Islet precursor cell (in vitro differentiated cells): ENCODE measurements at regions not wholly inside any gene's neighbourhood (a gene's known extent, or its start where the extent isn't known, plus 50 kb on each side); places are given as distances from the start of the nearest gene placed in this dataset.
"Not testable (repeated sequence)": the region's sequence is repeated elsewhere in the genome, so short reads cannot be mapped to it uniquely, and the experiment has no call there.

ENCODE experiments used
- DNase-seq: peaks from one replicate; pipeline ENCODE4 v3.0.0-alpha.2; 2018

DNA sequence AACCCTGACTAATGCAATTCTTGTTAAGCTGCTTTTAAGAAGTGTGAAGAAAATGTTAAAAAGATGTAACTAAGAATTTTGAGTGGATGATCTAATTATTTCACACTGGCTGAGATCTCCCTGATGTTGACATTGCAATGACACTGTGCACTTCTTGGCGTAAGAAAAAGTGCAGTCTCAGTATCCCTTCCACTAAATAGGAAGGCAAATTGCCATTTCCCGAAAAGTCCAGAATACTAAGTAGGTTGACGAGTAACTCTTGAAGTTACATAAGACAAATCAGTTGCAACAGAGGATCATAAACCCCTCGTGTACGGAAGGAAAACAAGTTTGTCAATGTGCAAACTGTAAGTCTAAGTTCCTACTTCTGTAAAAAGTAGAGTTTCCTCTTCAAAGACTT, 189.9 kb downstream of the LMLN start:
- not testable (repeated sequence) for DNase-seq

DNA sequence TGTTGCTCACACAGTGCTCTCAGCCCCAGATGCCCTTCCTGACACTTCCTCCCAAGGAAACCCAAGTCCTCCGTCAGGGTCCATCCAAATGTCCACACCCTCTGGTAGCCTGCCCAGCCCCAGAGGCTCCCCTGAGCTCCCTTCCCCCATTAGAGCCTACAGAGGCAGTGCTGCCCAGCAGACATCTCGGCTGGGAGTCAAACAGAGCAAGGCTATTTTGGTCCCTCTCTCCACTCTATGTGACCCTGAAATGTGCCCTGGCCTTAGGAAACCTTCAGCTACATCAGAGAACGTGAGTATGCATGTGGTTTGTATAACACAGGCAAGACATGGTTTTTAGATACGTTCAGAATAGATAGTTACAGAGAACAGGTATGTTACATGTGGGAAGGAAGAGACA, 191.8 kb downstream of the LMLN start:
- DNase-seq, result peak; percentile 19

DNA sequence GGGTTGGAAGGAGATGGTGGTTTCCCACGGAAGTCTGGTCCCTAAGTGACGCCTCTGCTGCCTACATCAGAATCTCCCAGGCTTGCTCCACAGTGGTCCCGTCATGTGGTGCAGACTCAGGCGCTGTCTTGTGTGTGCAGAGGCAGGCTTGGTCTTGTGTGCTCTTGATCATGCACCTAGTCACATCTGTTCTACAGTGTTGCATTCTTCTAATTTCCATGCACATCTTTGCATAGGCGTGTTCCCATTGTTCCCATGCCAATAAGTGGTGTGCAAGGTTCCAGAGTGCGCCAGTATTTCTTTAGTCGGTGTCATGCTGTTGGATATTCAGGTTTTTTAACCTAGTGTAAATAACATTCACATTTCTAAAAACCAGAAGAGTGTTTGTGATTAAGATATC, 195.8 kb downstream of the LMLN start:
- not testable (repeated sequence) for DNase-seq

DNA sequence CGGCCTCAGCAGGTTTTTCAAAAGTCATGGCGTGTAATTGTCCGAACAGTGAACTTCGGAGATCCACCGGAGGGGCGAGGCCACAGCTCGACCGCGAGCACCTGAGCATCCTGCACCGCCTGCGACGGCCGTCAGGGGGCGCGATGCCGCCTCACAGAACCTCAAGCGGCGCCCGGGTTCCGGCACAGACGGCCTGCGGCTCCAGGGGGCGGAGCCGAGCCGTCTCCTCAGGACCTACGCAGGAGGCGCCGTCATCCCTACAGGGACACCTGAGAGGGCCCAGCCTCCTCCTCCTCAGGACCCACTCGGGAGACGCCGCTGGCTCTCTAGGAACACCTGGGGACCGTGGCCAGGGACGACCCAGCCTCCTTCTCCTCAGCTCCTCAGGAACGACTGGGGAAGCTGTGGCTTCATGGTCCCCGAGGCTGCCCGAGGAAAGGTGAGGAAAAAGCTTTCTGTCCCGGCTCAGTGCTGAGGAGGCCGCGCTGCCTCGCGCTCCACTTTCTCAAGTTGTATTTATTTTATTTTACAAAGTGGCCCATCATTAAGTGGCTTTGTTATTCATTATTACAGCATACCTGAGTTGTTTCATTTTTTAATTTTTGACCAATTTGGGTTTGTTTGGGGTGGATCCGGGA, 197.3 kb downstream of the LMLN start:
- DNase-seq, result not testable (repeated sequence)

DNA sequence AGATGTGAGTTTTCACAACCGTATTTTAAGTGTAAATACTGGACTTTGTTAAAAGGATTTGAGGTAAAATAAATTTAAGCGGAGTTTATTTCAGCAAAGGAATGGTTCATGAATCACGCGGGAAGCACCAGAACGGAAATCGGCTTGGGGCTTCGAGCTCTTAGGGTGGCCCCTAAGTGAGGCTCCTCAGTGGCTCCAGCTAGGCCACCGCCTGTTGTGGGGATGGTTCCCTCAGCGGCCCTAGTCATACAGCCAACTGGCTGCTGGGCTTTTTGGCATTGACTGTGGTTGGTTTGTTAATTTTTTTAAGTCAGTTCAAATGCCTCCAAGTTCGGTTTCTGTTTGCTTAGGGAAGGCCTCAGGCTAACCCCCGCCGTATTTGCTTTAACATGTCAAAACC, 198.0 kb downstream of the LMLN start:
- DNase-seq, result not testable (repeated sequence)

DNA sequence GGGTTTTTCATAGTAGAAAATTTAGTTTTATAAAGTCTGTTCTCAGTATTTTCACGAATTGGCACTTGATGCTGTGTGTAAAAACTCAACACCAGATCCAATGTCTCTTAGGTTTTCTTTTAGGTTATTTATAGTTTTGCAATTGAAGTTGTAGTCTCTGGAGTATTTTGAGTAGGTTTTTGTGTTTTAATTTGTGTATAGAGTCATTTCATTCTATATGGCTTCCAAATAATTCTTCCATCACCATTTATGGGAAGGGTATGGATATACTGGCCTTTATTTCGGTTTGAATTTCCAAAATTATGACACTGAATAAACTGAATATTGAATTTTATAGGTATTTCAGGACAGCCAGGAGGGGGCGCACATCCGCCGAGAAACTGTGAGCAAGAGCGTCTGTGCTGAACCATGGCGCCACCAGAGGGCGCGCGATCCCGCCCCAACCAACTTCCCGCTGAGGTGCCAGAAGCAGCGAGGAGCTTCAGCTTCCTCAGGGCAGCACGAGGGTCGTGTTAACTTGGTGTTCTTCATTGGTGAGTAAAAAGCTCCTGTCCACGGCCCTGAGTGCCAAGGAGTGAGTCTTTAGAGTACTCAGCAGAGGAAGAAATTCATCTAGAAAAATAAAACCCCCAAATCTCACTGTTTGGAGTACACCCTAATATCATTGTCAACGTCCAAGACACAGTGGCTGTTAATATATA, 207.5 kb downstream of the LMLN start:
- peak; percentile 67 for DNase-seq

DNA sequence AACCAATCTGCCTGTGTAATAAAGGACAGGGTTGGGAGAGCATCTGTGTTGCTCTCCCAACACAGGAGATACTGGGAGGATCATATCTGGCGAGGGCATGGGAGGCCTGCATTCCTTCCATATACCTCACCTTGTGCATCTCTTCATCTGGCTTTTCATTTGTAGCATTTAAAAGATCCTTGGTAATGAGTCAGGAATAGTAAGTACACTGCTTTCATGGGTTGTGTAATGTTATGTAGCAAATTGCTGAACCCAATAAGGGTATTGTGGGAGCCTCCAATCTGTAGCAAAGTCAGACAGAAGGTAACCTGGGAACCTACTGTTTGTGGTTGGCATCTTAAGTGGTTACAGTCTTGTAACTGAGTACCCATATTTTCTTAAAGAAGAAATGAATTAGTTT, 210.8 kb downstream of the LMLN start:
- DNase-seq, result not testable (repeated sequence)

DNA sequence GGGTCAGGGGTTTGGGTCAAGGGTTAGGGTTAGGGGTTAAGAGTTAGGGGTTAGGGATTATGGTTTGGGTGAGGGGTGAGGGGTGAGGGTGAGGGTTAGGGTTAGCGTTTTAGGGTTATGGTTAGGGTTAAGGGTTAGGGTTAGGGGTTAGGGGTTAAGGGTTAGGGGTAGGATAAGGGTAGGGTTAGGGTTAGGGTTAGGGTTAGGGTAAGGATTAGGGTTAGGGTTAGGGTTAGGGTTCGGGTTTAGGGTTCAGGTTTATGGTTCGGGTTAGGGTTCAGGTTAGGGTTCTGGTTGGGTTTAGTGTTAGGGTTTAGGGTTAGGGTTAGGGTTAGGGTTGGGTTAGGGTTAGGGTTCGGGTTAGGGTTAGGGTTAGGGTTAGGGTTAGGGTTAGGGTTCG, 213.1 kb downstream of the LMLN start:
- peak; percentile 8 for DNase-seq

DNA sequence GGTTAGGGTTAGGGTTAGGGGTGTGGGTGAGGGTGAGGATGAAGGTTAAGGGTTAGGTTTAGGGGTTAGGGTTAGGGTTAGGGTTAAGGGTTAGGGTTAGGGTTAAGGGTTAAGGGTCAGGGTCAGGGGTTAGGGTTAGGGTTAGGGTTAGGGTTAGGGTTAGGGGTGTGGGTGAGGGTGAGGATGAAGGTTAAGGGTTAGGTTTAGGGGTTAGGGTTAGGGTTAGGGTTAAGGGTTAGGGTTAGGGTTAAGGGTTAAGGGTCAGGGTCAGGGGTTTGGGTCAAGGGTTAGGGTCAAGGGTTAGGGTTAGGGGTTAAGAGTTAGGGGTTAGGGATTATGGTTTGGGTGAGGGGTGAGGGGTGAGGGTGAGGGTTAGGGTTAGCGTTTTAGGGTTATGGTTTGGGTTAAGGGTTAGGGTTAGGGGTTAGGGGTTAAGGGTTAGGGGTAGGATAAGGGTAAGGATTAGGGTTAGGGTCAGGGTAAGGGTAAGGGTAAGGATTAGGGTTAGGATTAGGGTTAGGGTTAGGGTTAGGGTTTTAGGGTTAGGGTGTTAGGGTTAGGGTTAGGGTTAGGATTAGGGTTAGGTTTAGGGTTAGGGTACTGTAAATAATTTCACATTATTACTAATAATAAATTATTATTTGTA, 214.0 kb downstream of the LMLN start:
- DNase-seq, result not testable (repeated sequence)
